Breast epithelium (tissue), 3 donors: ENCODE measurements at regions not wholly inside any gene's neighbourhood (a gene's known extent, or its start where the extent isn't known, plus 50 kb on each side); places are given as distances from the start of the nearest gene placed in this dataset.

Experiments
- POLR2AphosphoS5 ChIP-seq, 3 donors: sonication (generic); formaldehyde crosslinking; IDR thresholded peaks; one replicate each; pipeline ENCODE4 v1.6.1; 2017; ENCODE audit warnings: antibody characterized with exemption in 3 of 3
- TF ChIP-seq, protein P1 (sequence below), 3 donors: fragments of 450-650 bp; IDR thresholded peaks; one replicate each; pipeline ENCODE4 v1.5.1; 2016 to 2017; ENCODE audit warnings: antibody characterized with exemption in 3 of 3, mild to moderate bottlenecking in 3 of 3, moderate library complexity in 3 of 3

DNA sequence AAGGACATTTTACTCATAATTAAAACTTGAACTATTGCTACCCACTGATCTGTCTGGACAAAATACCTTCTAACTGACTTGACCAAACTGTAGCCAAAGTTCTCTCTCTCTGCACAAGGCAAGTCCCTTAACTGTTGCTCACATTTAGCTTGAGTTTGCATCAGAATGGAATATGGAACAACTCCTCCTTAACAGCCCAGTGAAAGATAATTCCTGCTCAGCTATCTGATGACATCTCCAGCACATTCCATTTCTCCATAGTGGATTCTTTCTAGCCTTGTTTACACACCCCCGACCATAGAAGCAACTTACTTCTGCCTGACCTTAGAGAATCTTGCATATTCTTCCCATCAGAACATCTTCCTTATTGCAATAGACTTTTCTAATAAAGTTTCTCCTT, 317.2 kb upstream of the CDH2 start:
- TF ChIP-seq POLR2AphosphoS5 (IDR thresholded peaks at IDR 0.05) = no peak
- TF ChIP-seq, protein P1, sequence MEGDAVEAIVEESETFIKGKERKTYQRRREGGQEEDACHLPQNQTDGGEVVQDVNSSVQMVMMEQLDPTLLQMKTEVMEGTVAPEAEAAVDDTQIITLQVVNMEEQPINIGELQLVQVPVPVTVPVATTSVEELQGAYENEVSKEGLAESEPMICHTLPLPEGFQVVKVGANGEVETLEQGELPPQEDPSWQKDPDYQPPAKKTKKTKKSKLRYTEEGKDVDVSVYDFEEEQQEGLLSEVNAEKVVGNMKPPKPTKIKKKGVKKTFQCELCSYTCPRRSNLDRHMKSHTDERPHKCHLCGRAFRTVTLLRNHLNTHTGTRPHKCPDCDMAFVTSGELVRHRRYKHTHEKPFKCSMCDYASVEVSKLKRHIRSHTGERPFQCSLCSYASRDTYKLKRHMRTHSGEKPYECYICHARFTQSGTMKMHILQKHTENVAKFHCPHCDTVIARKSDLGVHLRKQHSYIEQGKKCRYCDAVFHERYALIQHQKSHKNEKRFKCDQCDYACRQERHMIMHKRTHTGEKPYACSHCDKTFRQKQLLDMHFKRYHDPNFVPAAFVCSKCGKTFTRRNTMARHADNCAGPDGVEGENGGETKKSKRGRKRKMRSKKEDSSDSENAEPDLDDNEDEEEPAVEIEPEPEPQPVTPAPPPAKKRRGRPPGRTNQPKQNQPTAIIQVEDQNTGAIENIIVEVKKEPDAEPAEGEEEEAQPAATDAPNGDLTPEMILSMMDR (IDR thresholded peaks at IDR 0.05) = no peak
